PC-3 (cell line): ENCODE measurements at regions not wholly inside any gene's neighbourhood (a gene's known extent, or its start where the extent isn't known, plus 50 kb on each side); places are given as distances from the start of the nearest gene placed in this dataset.

Experiments used
- ATAC-seq: fragments of 200-7000 bp; cut with Tn5 transposase; 2 replicates; pipeline ENCODE4 v1.9.1; 2020; ENCODE audit warnings: mild to moderate bottlenecking, moderate library complexity
- BruUV-seq: library from RNA; stranded (reverse); fragments of 400-500 nt; replicated peaks from 2 replicates; lab custom pipeline; 2021; lab: Mats Ljungman, UMichigan
- CTCF ChIA-PET: fragments of 300-600 bp; sonication (Branson Sonifier 250); formaldehyde crosslinking; loops from one replicate; lab custom pipeline; 2022; ENCODE audit warnings: antibody characterized with exemption; lab: Charles Lee
- POLR2A ChIA-PET: fragments of 300-600 bp; sonication (Branson Sonifier 250); formaldehyde crosslinking; loops from one replicate; lab custom pipeline; 2022; ENCODE audit warnings: antibody characterized with exemption; ENCODE audit not compliant: unreplicated experiment; lab: Charles Lee
- DNase-seq: peaks from one replicate; pipeline ENCODE4 v3.0.0-alpha.2; 2015
- H2AFZ ChIP-seq: fragments of 300-600 bp; sonication (generic); 2 replicates; pipeline ENCODE4 v1.6.0; 2016; ENCODE audit warnings: antibody characterized with exemption, low read length
- H3F3A ChIP-seq: fragments of 300-600 bp; sonication (generic); one replicate; pipeline ENCODE4 v1.6.0; 2017; ENCODE audit warnings: antibody characterized with exemption, low read length, control low read depth, mild to moderate bottlenecking; ENCODE audit not compliant: unreplicated experiment
- H3K27ac ChIP-seq: fragments of 300-600 bp; sonication (generic); 2 replicates; pipeline ENCODE4 v1.5.1; 2016; ENCODE audit warnings: mild to moderate bottlenecking, low read length
- H3K27me3 ChIP-seq: fragments of 300-600 bp; sonication (generic); 2 replicates; pipeline ENCODE4 v1.6.1; 2016; ENCODE audit warnings: low read length, mixed read lengths
- H3K36me3 ChIP-seq: fragments of 300-600 bp; sonication (generic); 2 replicates; pipeline ENCODE4 v1.6.1; 2016; ENCODE audit warnings: low read depth, mixed run types, low read length, mixed read lengths
- H3K4me1 ChIP-seq: fragments of 300-600 bp; sonication (generic); 2 replicates; pipeline ENCODE4 v1.5.1; 2016; ENCODE audit warnings: low read length; ENCODE audit not compliant: insufficient read depth
- H3K4me2 ChIP-seq: fragments of 300-600 bp; sonication (generic); 2 replicates; pipeline ENCODE4 v1.6.0; 2016; ENCODE audit warnings: low read length
- H3K4me3 ChIP-seq: fragments of 300-600 bp; sonication (generic); 2 replicates; pipeline ENCODE4 v1.5.1; 2016; ENCODE audit warnings: mild to moderate bottlenecking, low read length, mixed read lengths
- H3K79me2 ChIP-seq: fragments of 300-600 bp; sonication (generic); 2 replicates; pipeline ENCODE4 v1.6.1; 2017; ENCODE audit warnings: low read length, mixed read lengths
- H3K9ac ChIP-seq: fragments of 300-600 bp; sonication (generic); 2 replicates; pipeline ENCODE4 v1.6.0; 2016; ENCODE audit warnings: mild to moderate bottlenecking, low read length
- H3K9me2 ChIP-seq: fragments of 300-600 bp; sonication (generic); replicated peaks from 2 replicates; pipeline ENCODE4 v1.6.1; 2016; ENCODE audit warnings: mixed run types, low read length, mixed read lengths
- H3K9me3 ChIP-seq: fragments of 300-600 bp; sonication (generic); 2 replicates; pipeline ENCODE4 v1.6.1; 2016; ENCODE audit warnings: low read length, mixed read lengths
- H4K20me1 ChIP-seq: fragments of 300-600 bp; sonication (generic); 2 replicates; pipeline ENCODE4 v1.6.1; 2016; ENCODE audit warnings: low read length, mixed read lengths
- EZH2 ChIP-seq: fragments of 300-600 bp; sonication (generic); IDR thresholded peaks from one replicate; pipeline ENCODE4 v1.6.1; 2017; ENCODE audit warnings: antibody characterized with exemption, mild to moderate bottlenecking, low read length; ENCODE audit not compliant: unreplicated experiment
- EZH2phosphoT487 ChIP-seq: fragments of 300-600 bp; sonication (generic); IDR thresholded peaks from 2 replicates; pipeline ENCODE4 v1.6.1; 2018; ENCODE audit warnings: mild to moderate bottlenecking, antibody characterized with exemption, low read length, borderline replicate concordance
- intact Hi-C: fragments of 100-400 bp; cut with micrococcal nuclease; formaldehyde crosslinking; loops from 2 replicates; pipeline ENCODE4 v1.9.0; 2023
- TF ChIP-seq, protein P1 (sequence below): fragments of 300-600 bp; sonication (generic); conservative IDR thresholded peaks from 2 replicates; pipeline ENCODE4 v1.5.1; 2017; ENCODE audit warnings: antibody characterized with exemption, low read depth, mild to moderate bottlenecking, low read length

GRCh38 chr22:27214691-27215090, 557.3 kb downstream of the MIAT start:
- ATAC-seq, result no peak

GRCh38 chr22:27215871-27216270, 558.5 kb downstream of the MIAT start:
- POLR2A ChIA-PET, result no interaction called here
- Histone ChIP-seq H4K20me1 (no peaks in the 10 kb centered on the region), H3F3A (no peaks in the 10 kb centered on the region), H3K27ac (no peak overlapping the region), H3K9me2 (no peaks in the 10 kb centered on the region), H2AFZ (no peak overlapping the region), H3K9me3 (no peaks in the 10 kb centered on the region), H3K9ac (no peak overlapping the region), H3K27me3 (peaks cover 12% of the 10 kb centered on the region; the same call in 1 of the 2 replicates), H3K4me2 (no peak overlapping the region), H3K79me2 (no peaks in the 10 kb centered on the region), H3K4me3 (no peak overlapping the region), H3K4me1 (no peaks in the 10 kb centered on the region), H3K36me3 (no peaks in the 10 kb centered on the region)
- BruUV-seq, result no TSS peak
- TF ChIP-seq, protein P1, sequence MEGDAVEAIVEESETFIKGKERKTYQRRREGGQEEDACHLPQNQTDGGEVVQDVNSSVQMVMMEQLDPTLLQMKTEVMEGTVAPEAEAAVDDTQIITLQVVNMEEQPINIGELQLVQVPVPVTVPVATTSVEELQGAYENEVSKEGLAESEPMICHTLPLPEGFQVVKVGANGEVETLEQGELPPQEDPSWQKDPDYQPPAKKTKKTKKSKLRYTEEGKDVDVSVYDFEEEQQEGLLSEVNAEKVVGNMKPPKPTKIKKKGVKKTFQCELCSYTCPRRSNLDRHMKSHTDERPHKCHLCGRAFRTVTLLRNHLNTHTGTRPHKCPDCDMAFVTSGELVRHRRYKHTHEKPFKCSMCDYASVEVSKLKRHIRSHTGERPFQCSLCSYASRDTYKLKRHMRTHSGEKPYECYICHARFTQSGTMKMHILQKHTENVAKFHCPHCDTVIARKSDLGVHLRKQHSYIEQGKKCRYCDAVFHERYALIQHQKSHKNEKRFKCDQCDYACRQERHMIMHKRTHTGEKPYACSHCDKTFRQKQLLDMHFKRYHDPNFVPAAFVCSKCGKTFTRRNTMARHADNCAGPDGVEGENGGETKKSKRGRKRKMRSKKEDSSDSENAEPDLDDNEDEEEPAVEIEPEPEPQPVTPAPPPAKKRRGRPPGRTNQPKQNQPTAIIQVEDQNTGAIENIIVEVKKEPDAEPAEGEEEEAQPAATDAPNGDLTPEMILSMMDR, result no peak
- TF ChIP-seq EZH2 (no peak), EZH2phosphoT487 (no peak)
- CTCF ChIA-PET, result no interaction called here
- ATAC-seq (no peak), DNase-seq (no peak)
- intact Hi-C loops, result no loop called here

More at GRCh38 chr22:27214691-27215090, 557.3 kb downstream of the MIAT start:
- BruUV-seq, result no TSS peak
- no peaks in the 10 kb centered on the region for H3K9me2 ChIP-seq
- intact Hi-C loops, result no loop called here
- no peaks in the 10 kb centered on the region for H3K36me3 ChIP-seq
- H3K27ac ChIP-seq, result no peak overlapping the region
- no peaks in the 10 kb centered on the region for H3K9me3 ChIP-seq
- H3K9ac ChIP-seq, result no peak overlapping the region
- H3K4me2 ChIP-seq, result no peak overlapping the region
- no peak for DNase-seq
- H3K4me3 ChIP-seq, result no peak overlapping the region
- peaks cover 12% of the 10 kb centered on the region; the same call in 1 of the 2 replicates for H3K27me3 ChIP-seq
- TF ChIP-seq, protein P1, result no peak
- TF ChIP-seq EZH2phosphoT487, result no peak
- no peak for TF ChIP-seq EZH2
- H3F3A ChIP-seq, result no peaks in the 10 kb centered on the region
- H4K20me1 ChIP-seq, result no peaks in the 10 kb centered on the region
- H3K4me1 ChIP-seq, result no peaks in the 10 kb centered on the region
- CTCF ChIA-PET, result no interaction called here
- no peaks in the 10 kb centered on the region for H3K79me2 ChIP-seq
- POLR2A ChIA-PET, result no interaction called here
- no peak overlapping the region for H2AFZ ChIP-seq

DNA sequence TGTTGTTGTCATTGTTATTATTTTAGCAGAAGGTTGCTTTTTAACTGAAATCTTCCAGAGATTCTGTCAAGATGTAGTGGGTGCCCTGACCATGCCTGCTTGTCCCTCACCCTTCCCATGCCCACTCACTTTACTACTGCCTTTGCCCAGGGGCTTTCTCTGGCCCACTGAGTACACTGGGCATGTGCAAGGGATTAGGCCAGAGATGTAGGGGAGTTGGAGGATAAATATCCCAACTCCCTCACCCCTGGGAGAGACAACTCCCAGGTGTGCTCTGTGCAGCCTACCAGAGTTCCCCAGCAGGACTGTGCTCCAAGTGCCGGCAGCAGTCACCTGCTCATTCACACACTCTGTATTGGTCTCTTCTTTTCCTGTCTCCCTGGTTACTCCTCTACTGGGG, 559.1 kb downstream of the MIAT start:
- POLR2A ChIA-PET, result no interaction called here
- no TSS peak for BruUV-seq
- Histone ChIP-seq H2AFZ (no peak overlapping the region), H3F3A (no peaks in the 10 kb centered on the region), H3K4me2 (no peak overlapping the region), H3K79me2 (no peaks in the 10 kb centered on the region), H3K27ac (no peak overlapping the region), H3K9me3 (no peaks in the 10 kb centered on the region), H3K36me3 (no peaks in the 10 kb centered on the region), H4K20me1 (no peaks in the 10 kb centered on the region), H3K9me2 (no peaks in the 10 kb centered on the region), H3K4me3 (no peak overlapping the region), H3K27me3 (0 out of 2 replicates have a peak, but pooled peaks cover 11% of the 10 kb centered on the region), H3K4me1 (no peaks in the 10 kb centered on the region), H3K9ac (no peak overlapping the region)
- ATAC-seq (no peak), DNase-seq (no peak)
- intact Hi-C loops, result no loop called here
- no peak for TF ChIP-seq EZH2phosphoT487
- TF ChIP-seq, protein P1, result no peak
- CTCF ChIA-PET, result no interaction called here
